ENCODE measurements at regions not wholly inside any gene's neighbourhood (a gene's known extent, or its start where the extent isn't known, plus 50 kb on each side); places are given as distances from the start of the nearest gene placed in this dataset.

DNA sequence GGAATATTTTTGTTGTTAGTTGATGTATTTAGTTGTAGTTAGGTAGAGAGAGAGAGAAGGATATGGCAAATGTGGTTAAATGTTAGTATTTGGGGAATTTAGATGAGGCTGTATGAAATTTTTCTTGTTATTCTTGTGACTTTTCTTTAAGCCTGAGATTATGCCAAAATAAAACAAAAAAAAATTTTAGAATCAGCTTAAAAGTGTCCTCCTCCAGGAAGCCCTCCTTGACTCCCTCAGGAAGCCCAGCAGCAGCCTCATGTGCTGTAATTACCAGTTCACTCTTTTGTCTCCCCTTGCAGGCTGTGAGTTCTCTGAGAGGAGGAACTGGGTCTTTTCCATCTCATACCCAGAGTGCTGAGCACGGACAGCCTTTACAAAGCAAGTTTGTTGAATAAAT is 243.5 kb downstream of the TFCP2L1 start:
- no TSS peak for BruUV-seq (replicated peaks)
- POLR2A ChIA-PET: no interaction called here
- H3K79me2 ChIP-seq (ENCODE audit: insufficient read depth, low read length): no peaks in the 10 kb centered on the region

DNA sequence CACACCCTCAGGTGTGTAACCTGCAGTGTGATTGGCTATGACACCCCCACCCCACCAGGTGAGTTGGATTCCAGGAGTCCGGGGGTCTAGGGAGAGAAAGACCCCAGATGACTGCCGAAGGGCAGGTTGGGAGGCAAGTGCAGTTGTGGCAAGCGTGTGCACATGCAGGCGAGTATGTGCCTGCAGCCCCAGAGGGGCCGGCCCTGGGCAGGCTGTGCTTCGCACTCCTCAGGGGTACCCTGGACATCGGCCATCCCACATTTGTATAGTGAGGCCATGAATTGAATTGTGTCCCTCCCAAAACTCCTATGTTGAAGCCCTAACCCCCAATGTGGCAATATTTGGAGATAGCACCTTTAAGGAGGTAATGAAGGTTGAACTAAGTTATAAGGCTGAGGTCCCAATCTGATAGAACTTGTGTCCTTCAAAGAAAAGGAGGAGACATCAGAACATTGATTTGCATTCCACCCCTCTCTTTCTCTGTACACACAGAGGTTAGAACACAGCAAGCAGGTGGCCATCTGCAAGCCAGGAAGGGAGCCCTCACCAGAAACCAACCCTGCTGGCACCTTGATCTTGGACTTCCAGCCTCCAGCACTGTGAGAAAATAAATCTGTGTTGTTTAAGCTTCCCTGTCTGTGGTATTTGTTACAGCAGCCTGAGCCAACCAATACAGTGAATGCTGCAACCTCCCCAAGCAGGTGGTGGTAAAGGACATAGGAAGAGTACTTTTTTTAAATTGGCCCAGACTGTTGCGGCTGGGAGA is 241.8 kb downstream of the TFCP2L1 start:
- Histone ChIP-seq H2AFZ (ENCODE audit: low read depth, low read length, poor library complexity, severe bottlenecking) (no peak overlapping the region), H3K36me3 (ENCODE audit: control insufficient read depth in 1 of 2, insufficient read depth in 2 of 2, low read length in 2 of 2) (no peaks in the 10 kb centered on the region), H3K27ac (ENCODE audit: low read depth, low read length) (no peak overlapping the region), H3K4me3 (replicated peaks in 1 of 2; ENCODE audit: low read depth in 1 of 2, low read length in 2 of 2) (no peak overlapping the region), H4K20me1 (ENCODE audit: insufficient read depth) (no peaks in the 10 kb centered on the region), H3K27me3 (ENCODE audit: insufficient read depth, low read length) (no peaks in the 10 kb centered on the region), H3K79me2 (ENCODE audit: insufficient read depth, low read length) (no peaks in the 10 kb centered on the region), H3K9me3 (ENCODE audit: control insufficient read depth in 1 of 2, insufficient read depth in 1 of 2, low read depth in 1 of 2, low read length in 2 of 2) (no peaks in the 10 kb centered on the region), H3K4me2 (ENCODE audit: low read length) (no peak overlapping the region), H3K9me2 (ENCODE audit: insufficient read depth) (no peaks in the 10 kb centered on the region), H3K9ac (ENCODE audit: low read length) (no peak overlapping the region), H3K4me1 (ENCODE audit: control insufficient read depth in 1 of 2, insufficient read depth in 2 of 2, low read length in 2 of 2) (peaks cover 6 to 10% of the 10 kb centered on the region in 2 experiments; a peak in 2 of 4 replicates)
- intact Hi-C loops (cut with micrococcal nuclease): no loop called here
- CTCF ChIA-PET: no interaction called here
- no peak; the same call in 1 of the 2 replicates for ATAC-seq
- no peak for DNase-seq (ENCODE audit: low read depth, low spot score)
- BruUV-seq (replicated peaks): no TSS peak
- TF ChIP-seq ZFX (IDR thresholded peaks at IDR 0.05): no peak
- TF ChIP-seq SRF (IDR thresholded peaks at IDR 0.05; ENCODE audit: low read depth): no peak
- no peak for TF ChIP-seq POLR2AphosphoS5 (IDR thresholded peaks at IDR 0.05; ENCODE audit: low read depth, low read length)
- POLR2A ChIA-PET: no interaction called here
- RAD21 ChIA-PET (ENCODE audit: low non-redundant PET in 1 of 2, low total read pairs in 2 of 2, uncharacterized antibody in 2 of 2, unreplicated experiment in 2 of 2): no interaction called here

More for the DNA sequence above, 243.5 kb downstream of the TFCP2L1 start:
- ATAC-seq: no peak
- Histone ChIP-seq H3K9me2 (ENCODE audit: insufficient read depth) (no peaks in the 10 kb centered on the region), H3K9ac (ENCODE audit: low read length) (no peak overlapping the region), H3K4me2 (ENCODE audit: low read length) (no peak overlapping the region), H3K27ac (ENCODE audit: low read depth, low read length) (no peak overlapping the region), H3K36me3 (ENCODE audit: control insufficient read depth in 1 of 2, insufficient read depth in 2 of 2, low read length in 2 of 2) (no peaks in the 10 kb centered on the region), H3K9me3 (ENCODE audit: control insufficient read depth in 1 of 2, insufficient read depth in 1 of 2, low read depth in 1 of 2, low read length in 2 of 2) (no peaks in the 10 kb centered on the region), H3K27me3 (ENCODE audit: insufficient read depth, low read length) (no peaks in the 10 kb centered on the region), H4K20me1 (ENCODE audit: insufficient read depth) (no peaks in the 10 kb centered on the region), H2AFZ (ENCODE audit: low read depth, low read length, poor library complexity, severe bottlenecking) (no peak overlapping the region), H3K4me3 (replicated peaks in 1 of 2; ENCODE audit: low read depth in 1 of 2, low read length in 2 of 2) (no peak overlapping the region), H3K4me1 (ENCODE audit: control insufficient read depth in 1 of 2, insufficient read depth in 2 of 2, low read length in 2 of 2) (peaks cover 6 to 10% of the 10 kb centered on the region in 2 experiments; a peak in 2 of 4 replicates)
- ChIA-PET RAD21 (ENCODE audit: low non-redundant PET in 1 of 2, low total read pairs in 2 of 2, uncharacterized antibody in 2 of 2, unreplicated experiment in 2 of 2) (no interaction called here), CTCF (no interaction called here)
- intact Hi-C loops (cut with micrococcal nuclease): no loop called here
- no peak for TF ChIP-seq SRF (IDR thresholded peaks at IDR 0.05; ENCODE audit: low read depth)
- no peak for DNase-seq (ENCODE audit: low read depth, low spot score)
